ENCODE measurements at regions not wholly inside any gene's neighbourhood (a gene's known extent, or its start where the extent isn't known, plus 50 kb on each side); places are given as distances from the start of the nearest gene placed in this dataset.
"Not testable (repeated sequence)": the region's sequence is repeated elsewhere in the genome, so short reads cannot be mapped to it uniquely, and the experiment has no call there.

- Histone ChIP-seq H3K27ac (ENCODE audit: low read depth in 2 of 2, low read length in 1 of 2) (no peak overlapping the region), H3K4me3 (ENCODE audit: low read depth in 1 of 2, low read length in 2 of 2) (no peak overlapping the region), H3K4me1 (ENCODE audit: control insufficient read depth in 2 of 2, insufficient read depth in 2 of 2, low read length in 1 of 2) (peaks cover 3 to 8% of the 10 kb centered on the region in 2 donors), H3K9me3 (ENCODE audit: control insufficient read depth in 2 of 2, insufficient read depth in 1 of 2, low read depth in 1 of 2, low read length in 1 of 2) (peaks cover 3 to 9% of the 10 kb centered on the region in 2 donors), H3K27me3 (ENCODE audit: control insufficient read depth in 1 of 2, insufficient read depth in 2 of 2, low read length in 2 of 2) (no peaks in the 10 kb centered on the region), H3K36me3 (ENCODE audit: control insufficient read depth in 2 of 2, insufficient read depth in 2 of 2, low read length in 1 of 2) (no peaks in the 10 kb centered on the region)
- 91 to 93% methylated on average over 19 of the region's 19 CpGs for WGBS, 2 donors
These were observed 106.2 kb downstream of the ERMARD start for GRCh38 chr6:169857343-169858292.

GRCh38 chr6:169856442-169857342 is 105.3 kb downstream of the ERMARD start:
- 93 to 94% methylated on average over 45 to 49 of the region's 49 CpGs for WGBS, 2 donors
- H3K4me3 ChIP-seq (ENCODE audit: low read depth in 1 of 2, low read length in 2 of 2) = not testable (repeated sequence)

GRCh38 chr6:169854813-169855212 is 103.4 kb downstream of the ERMARD start:
- Histone ChIP-seq H3K27ac (ENCODE audit: low read depth in 2 of 2, low read length in 1 of 2) (no peak overlapping the region), H3K4me3 (ENCODE audit: low read depth in 1 of 2, low read length in 2 of 2) (no peak overlapping the region), H3K27me3 (ENCODE audit: control insufficient read depth in 1 of 2, insufficient read depth in 2 of 2, low read length in 2 of 2) (no peaks in the 10 kb centered on the region), H3K4me1 (ENCODE audit: control insufficient read depth in 2 of 2, insufficient read depth in 2 of 2, low read length in 1 of 2) (peaks cover 0 to 6% of the 10 kb centered on the region in 2 donors), H3K36me3 (ENCODE audit: control insufficient read depth in 2 of 2, insufficient read depth in 2 of 2, low read length in 1 of 2) (no peaks in the 10 kb centered on the region), H3K9me3 (ENCODE audit: control insufficient read depth in 2 of 2, insufficient read depth in 1 of 2, low read depth in 1 of 2, low read length in 1 of 2) (peaks cover 3 to 9% of the 10 kb centered on the region in 2 donors)
- 89 to 96% methylated on average over 4 of the region's 4 CpGs for WGBS, 2 donors

More at GRCh38 chr6:169856442-169857342, 105.3 kb downstream of the ERMARD start:
- not testable (repeated sequence) for H3K36me3 ChIP-seq (ENCODE audit: control insufficient read depth in 2 of 2, insufficient read depth in 2 of 2, low read length in 1 of 2); H3K27me3 ChIP-seq (ENCODE audit: control insufficient read depth in 1 of 2, insufficient read depth in 2 of 2, low read length in 2 of 2); H3K27ac ChIP-seq (ENCODE audit: low read depth in 2 of 2, low read length in 1 of 2); H3K4me1 ChIP-seq (ENCODE audit: control insufficient read depth in 2 of 2, insufficient read depth in 2 of 2, low read length in 1 of 2); H3K9me3 ChIP-seq (ENCODE audit: control insufficient read depth in 2 of 2, insufficient read depth in 1 of 2, low read depth in 1 of 2, low read length in 1 of 2)

- no peaks in the 10 kb centered on the region for H3K27me3 ChIP-seq (ENCODE audit: control insufficient read depth in 1 of 2, insufficient read depth in 2 of 2, low read length in 2 of 2)
These were observed 102.8 kb downstream of the ERMARD start for GRCh38 chr6:169854083-169854725.

GRCh38 chr6:169853196-169854082 is 102.0 kb downstream of the ERMARD start:
- Histone ChIP-seq H3K4me1 (ENCODE audit: control insufficient read depth in 2 of 2, insufficient read depth in 2 of 2, low read length in 1 of 2) (peaks cover 0 to 6% of the 10 kb centered on the region in 2 donors), H3K27me3 (ENCODE audit: control insufficient read depth in 1 of 2, insufficient read depth in 2 of 2, low read length in 2 of 2) (no peaks in the 10 kb centered on the region), H3K27ac (ENCODE audit: low read depth in 2 of 2, low read length in 1 of 2) (no peak overlapping the region), H3K9me3 (ENCODE audit: control insufficient read depth in 2 of 2, insufficient read depth in 1 of 2, low read depth in 1 of 2, low read length in 1 of 2) (peaks cover 3 to 9% of the 10 kb centered on the region in 2 donors), H3K4me3 (ENCODE audit: low read depth in 1 of 2, low read length in 2 of 2) (no peak overlapping the region), H3K36me3 (ENCODE audit: control insufficient read depth in 2 of 2, insufficient read depth in 2 of 2, low read length in 1 of 2) (no peaks in the 10 kb centered on the region)
- whole genome bisulfite sequencing, 2 donors = 79 to 82% methylated on average over 20 of the region's 20 CpGs

More at GRCh38 chr6:169854083-169854725, 102.8 kb downstream of the ERMARD start:
- peaks cover 0 to 6% of the 10 kb centered on the region in 2 donors for H3K4me1 ChIP-seq (ENCODE audit: control insufficient read depth in 2 of 2, insufficient read depth in 2 of 2, low read length in 1 of 2)
- no peak overlapping the region for H3K27ac ChIP-seq (ENCODE audit: low read depth in 2 of 2, low read length in 1 of 2)
- no peak overlapping the region for H3K4me3 ChIP-seq (ENCODE audit: low read depth in 1 of 2, low read length in 2 of 2)
- WGBS, 2 donors = 94 to 96% methylated on average over 12 of the region's 12 CpGs
- H3K36me3 ChIP-seq (ENCODE audit: control insufficient read depth in 2 of 2, insufficient read depth in 2 of 2, low read length in 1 of 2) = no peaks in the 10 kb centered on the region
- H3K9me3 ChIP-seq (ENCODE audit: control insufficient read depth in 2 of 2, insufficient read depth in 1 of 2, low read depth in 1 of 2, low read length in 1 of 2) = peaks cover 3 to 9% of the 10 kb centered on the region in 2 donors

GRCh38 chr6:169852504-169853195 is 101.2 kb downstream of the ERMARD start:
- 67 to 71% methylated on average over 5 of the region's 5 CpGs for WGBS, 2 donors
- peaks cover 0 to 6% of the 10 kb centered on the region in 2 donors for H3K4me1 ChIP-seq (ENCODE audit: control insufficient read depth in 2 of 2, insufficient read depth in 2 of 2, low read length in 1 of 2)
- no peak overlapping the region for H3K27ac ChIP-seq (ENCODE audit: low read depth in 2 of 2, low read length in 1 of 2)
- H3K27me3 ChIP-seq (ENCODE audit: control insufficient read depth in 1 of 2, insufficient read depth in 2 of 2, low read length in 2 of 2) = no peaks in the 10 kb centered on the region
- H3K4me3 ChIP-seq (ENCODE audit: low read depth in 1 of 2, low read length in 2 of 2) = no peak overlapping the region
- peaks cover 0 to 2% of the 10 kb centered on the region in 2 donors for H3K9me3 ChIP-seq (ENCODE audit: control insufficient read depth in 2 of 2, insufficient read depth in 1 of 2, low read depth in 1 of 2, low read length in 1 of 2)
- H3K36me3 ChIP-seq (ENCODE audit: control insufficient read depth in 2 of 2, insufficient read depth in 2 of 2, low read length in 1 of 2) = no peaks in the 10 kb centered on the region

- Histone ChIP-seq H3K36me3 (ENCODE audit: control insufficient read depth in 2 of 2, insufficient read depth in 2 of 2, low read length in 1 of 2) (no peaks in the 10 kb centered on the region), H3K9me3 (ENCODE audit: control insufficient read depth in 2 of 2, insufficient read depth in 1 of 2, low read depth in 1 of 2, low read length in 1 of 2) (no peaks in the 10 kb centered on the region), H3K4me3 (ENCODE audit: low read depth in 1 of 2, low read length in 2 of 2) (no peak overlapping the region), H3K4me1 (ENCODE audit: control insufficient read depth in 2 of 2, insufficient read depth in 2 of 2, low read length in 1 of 2) (peaks cover 0 to 6% of the 10 kb centered on the region in 2 donors), H3K27me3 (ENCODE audit: control insufficient read depth in 1 of 2, insufficient read depth in 2 of 2, low read length in 2 of 2) (no peaks in the 10 kb centered on the region), H3K27ac (ENCODE audit: low read depth in 2 of 2, low read length in 1 of 2) (peak overlapping the region; percentile 28 to 34)
- WGBS, 2 donors = 48 to 63% methylated on average over 22 of the region's 22 CpGs
These were observed 100.5 kb downstream of the ERMARD start for GRCh38 chr6:169851641-169852503.

- Histone ChIP-seq H3K36me3 (ENCODE audit: control insufficient read depth in 2 of 2, insufficient read depth in 2 of 2, low read length in 1 of 2) (no peaks in the 10 kb centered on the region), H3K27ac (ENCODE audit: low read depth in 2 of 2, low read length in 1 of 2) (no peak overlapping the region), H3K27me3 (ENCODE audit: control insufficient read depth in 1 of 2, insufficient read depth in 2 of 2, low read length in 2 of 2) (no peaks in the 10 kb centered on the region), H3K4me1 (ENCODE audit: control insufficient read depth in 2 of 2, insufficient read depth in 2 of 2, low read length in 1 of 2) (peaks cover 0 to 6% of the 10 kb centered on the region in 2 donors), H3K9me3 (ENCODE audit: control insufficient read depth in 2 of 2, insufficient read depth in 1 of 2, low read depth in 1 of 2, low read length in 1 of 2) (no peaks in the 10 kb centered on the region), H3K4me3 (ENCODE audit: low read depth in 1 of 2, low read length in 2 of 2) (no peak overlapping the region)
- WGBS, 2 donors = 90 to 93% methylated on average over 13 of the region's 13 CpGs
These were observed 99.3 kb downstream of the ERMARD start for GRCh38 chr6:169850746-169851145.

All from esophagus (tissue), 2 donors.